Iris pigment epithelial cell (primary cell): ENCODE measurements at regions not wholly inside any gene's neighbourhood (a gene's known extent, or its start where the extent isn't known, plus 50 kb on each side); places are given as distances from the start of the nearest gene placed in this dataset.

Experiments
- DNase-seq: peaks from one replicate; pipeline ENCODE4 v3.0.0-alpha.2; 2011; ENCODE audit warnings: low read depth

GRCh38 chr3:70899816-70900215 is 587.4 kb upstream of the MDFIC2 start:
- DNase-seq, result no peak

- DNase-seq, result no peak
These were observed 577.6 kb upstream of the MDFIC2 start for GRCh38 chr3:70890020-70890394.

GRCh38 chr3:70889162-70890019 is 577.0 kb upstream of the MDFIC2 start:
- DNase-seq, result peak; percentile 71

- DNase-seq, result no peak
These were observed 573.2 kb upstream of the MDFIC2 start for GRCh38 chr3:70885636-70886035.

GRCh38 chr3:70882104-70882503 is 569.7 kb upstream of the MDFIC2 start:
- peak; percentile 88 for DNase-seq

GRCh38 chr3:70880421-70880820 is 568.0 kb upstream of the MDFIC2 start:
- no peak for DNase-seq

- DNase-seq, result no peak
These were observed 563.7 kb upstream of the MDFIC2 start for GRCh38 chr3:70876154-70876553.

- DNase-seq, result no peak
These were observed 561.8 kb upstream of the MDFIC2 start for GRCh38 chr3:70874196-70874595.

- DNase-seq, result no peak
These were observed 561.2 kb upstream of the MDFIC2 start for GRCh38 chr3:70873686-70874085.

GRCh38 chr3:70871909-70872656 is 559.6 kb upstream of the MDFIC2 start:
- peak; percentile 94 for DNase-seq

GRCh38 chr3:70870576-70870975 is 558.1 kb upstream of the MDFIC2 start:
- DNase-seq, result no peak

- DNase-seq, result no peak
These were observed 556.1 kb upstream of the MDFIC2 start for GRCh38 chr3:70868561-70868960.

- DNase-seq, result no peak
These were observed 550.6 kb upstream of the MDFIC2 start for GRCh38 chr3:70863049-70863448.

- DNase-seq, result peak; percentile 83
These were observed 549.4 kb upstream of the MDFIC2 start for GRCh38 chr3:70861855-70862254.

- DNase-seq, result peak; percentile 84
These were observed 548.8 kb upstream of the MDFIC2 start for GRCh38 chr3:70861234-70861633.

GRCh38 chr3:70857916-70858315 is 545.5 kb upstream of the MDFIC2 start:
- no peak for DNase-seq

- DNase-seq, result peak; percentile 95
These were observed 544.1 kb upstream of the MDFIC2 start for GRCh38 chr3:70856414-70857162.

- peak; percentile 52 for DNase-seq
These were observed 542.7 kb upstream of the MDFIC2 start for GRCh38 chr3:70855149-70855548.

- no peak for DNase-seq
These were observed 541.7 kb upstream of the MDFIC2 start for GRCh38 chr3:70854108-70854507.

GRCh38 chr3:70853161-70853944 is 540.9 kb upstream of the MDFIC2 start:
- DNase-seq, result no peak

GRCh38 chr3:70849911-70850699 is 537.7 kb upstream of the MDFIC2 start:
- peak; percentile 96 for DNase-seq
